HepG2 (cell line): ENCODE measurements at regions not wholly inside any gene's neighbourhood (a gene's known extent, or its start where the extent isn't known, plus 50 kb on each side); places are given as distances from the start of the nearest gene placed in this dataset.

ENCODE experiments used
- ADNP ChIP-seq: sonication (generic); formaldehyde crosslinking; IDR thresholded peaks from 2 replicates; pipeline ENCODE4 v1.4.0; 2020; ENCODE audit warnings: missing genetic modification reagents
- HDAC2 ChIP-seq: sonication (generic); formaldehyde crosslinking; IDR thresholded peaks from 2 replicates; pipeline ENCODE4 v1.4.0; 2020; ENCODE audit warnings: missing genetic modification reagents
- ISL2 ChIP-seq: sonication (generic); formaldehyde crosslinking; IDR thresholded peaks from 2 replicates; pipeline ENCODE4 v1.5.0; 2020; ENCODE audit warnings: missing genetic modification reagents
- MYNN ChIP-seq: sonication (generic); formaldehyde crosslinking; IDR thresholded peaks from 2 replicates; pipeline ENCODE4 v1.4.0; 2020; ENCODE audit warnings: mild to moderate bottlenecking, low read depth, missing genetic modification reagents
- SAP130 ChIP-seq: IDR thresholded peaks from 2 replicates; pipeline ENCODE4 v1.6.1; 2016; ENCODE audit warnings: low read depth
- TF ChIP-seq, protein P1 (sequence below): sonication (generic); formaldehyde crosslinking; IDR thresholded peaks from 2 replicates; pipeline ENCODE4 v1.4.0; 2020; ENCODE audit warnings: missing genetic modification reagents

- no peak for TF ChIP-seq ADNP (CRISPR knock-in tag)
- no peak for TF ChIP-seq SAP130 (CRISPR knock-in tag)
- TF ChIP-seq HDAC2 (CRISPR knock-in tag): no peak
- TF ChIP-seq MYNN: no peak
- TF ChIP-seq, protein P1, sequence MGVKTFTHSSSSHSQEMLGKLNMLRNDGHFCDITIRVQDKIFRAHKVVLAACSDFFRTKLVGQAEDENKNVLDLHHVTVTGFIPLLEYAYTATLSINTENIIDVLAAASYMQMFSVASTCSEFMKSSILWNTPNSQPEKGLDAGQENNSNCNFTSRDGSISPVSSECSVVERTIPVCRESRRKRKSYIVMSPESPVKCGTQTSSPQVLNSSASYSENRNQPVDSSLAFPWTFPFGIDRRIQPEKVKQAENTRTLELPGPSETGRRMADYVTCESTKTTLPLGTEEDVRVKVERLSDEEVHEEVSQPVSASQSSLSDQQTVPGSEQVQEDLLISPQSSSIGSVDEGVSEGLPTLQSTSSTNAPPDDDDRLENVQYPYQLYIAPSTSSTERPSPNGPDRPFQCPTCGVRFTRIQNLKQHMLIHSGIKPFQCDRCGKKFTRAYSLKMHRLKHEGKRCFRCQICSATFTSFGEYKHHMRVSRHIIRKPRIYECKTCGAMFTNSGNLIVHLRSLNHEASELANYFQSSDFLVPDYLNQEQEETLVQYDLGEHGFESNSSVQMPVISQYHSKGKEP: no peak
- no peak for TF ChIP-seq ISL2
Observed at GRCh38 chr18:67731851-67732250, 215.3 kb upstream of the DSEL start.
